CD4-positive, alpha-beta T cell (primary cell): ENCODE measurements at regions not wholly inside any gene's neighbourhood (a gene's known extent, or its start where the extent isn't known, plus 50 kb on each side); places are given as distances from the start of the nearest gene placed in this dataset.

Source experiments
- ATAC-seq: fragments of 200-7000 bp; cut with Tn5 transposase; one replicate; pipeline ENCODE4 v1.10.0; 2022; ENCODE audit warnings: mild to moderate bottlenecking; ENCODE audit not compliant: poor library complexity
- CTCF ChIA-PET: fragments of 350-600 bp; sonication (Branson Sonifier 250); formaldehyde crosslinking; loops from one replicate; lab custom pipeline; 2021; ENCODE audit warnings: antibody characterized with exemption, inconsistent platforms; lab: Charles Lee
- POLR2A ChIA-PET: fragments of 350-600 bp; sonication (Branson Sonifier 250); formaldehyde crosslinking; loops from one replicate; lab custom pipeline; 2021; ENCODE audit warnings: antibody characterized with exemption, inconsistent platforms; lab: Charles Lee
- DNase-seq, 14 experiments: peaks; one replicate each; pipeline ENCODE4 v3.0.0-alpha.2; 2013 to 2020; ENCODE audit warnings: mixed read lengths in 2 of 14
- H3K27ac ChIP-seq, 2 donors: one replicate each; pipeline versions ENCODE4 v1.5.1 to v1.7.0; 2013; ENCODE audit warnings: low read length in 2 of 2, low read depth in 1 of 2, mild to moderate bottlenecking in 1 of 2
- H3K27me3 ChIP-seq, 2 experiments: 1 replicate in 1 of 2; 2 replicates in 1 of 2; pipeline versions ENCODE4 v1.6.1 to v1.7.0; 2013; ENCODE audit warnings: low read length in 2 of 2, control low read depth in 1 of 2, mild to moderate bottlenecking in 1 of 2, moderate library complexity in 1 of 2; ENCODE audit not compliant: insufficient read depth in 2 of 2, control insufficient read depth in 1 of 2
- H3K36me3 ChIP-seq: one replicate; pipeline ENCODE4 v1.6.1; 2013; ENCODE audit warnings: low read length, control low read depth; ENCODE audit not compliant: insufficient read depth
- H3K4me1 ChIP-seq: one replicate; pipeline ENCODE4 v1.6.1; 2013; ENCODE audit warnings: low read length, control low read depth; ENCODE audit not compliant: insufficient read depth
- H3K4me3 ChIP-seq: one replicate; pipeline ENCODE4 v1.5.1; 2013; ENCODE audit warnings: mild to moderate bottlenecking, low read length, moderate library complexity
- H3K9me3 ChIP-seq, 2 experiments: 1 replicate in 1 of 2; 2 replicates in 1 of 2; pipeline versions ENCODE4 v1.6.1 to v1.7.0; 2013; ENCODE audit warnings: low read length in 2 of 2, mild to moderate bottlenecking in 2 of 2, control low read depth in 1 of 2, moderate library complexity in 1 of 2; ENCODE audit not compliant: control insufficient read depth in 1 of 2, insufficient read depth in 1 of 2
- H3K27ac Mint-ChIP-seq: one replicate; pipeline ENCODE4 v1.8.0; 2020; ENCODE audit warnings: mixed read lengths
- H3K27me3 Mint-ChIP-seq: one replicate; pipeline ENCODE4 v1.8.0; 2021; ENCODE audit warnings: mixed read lengths
- H3K36me3 Mint-ChIP-seq: one replicate; pipeline ENCODE4 v1.8.0; 2021; ENCODE audit warnings: low read depth, mixed read lengths
- H3K4me1 Mint-ChIP-seq: one replicate; pipeline ENCODE4 v1.8.0; 2021; ENCODE audit warnings: low read depth, mixed read lengths
- H3K4me3 Mint-ChIP-seq: one replicate; pipeline ENCODE4 v1.8.0; 2020; ENCODE audit warnings: mild to moderate bottlenecking, mixed read lengths
- H3K9me3 Mint-ChIP-seq: one replicate; pipeline ENCODE4 v1.8.0; 2020; ENCODE audit warnings: mixed read lengths
- CTCF ChIP-seq: fragments of 200-600 bp; IDR thresholded peaks from one replicate; pipeline ENCODE4 v1.8.0; 2022; ENCODE audit warnings: antibody characterized with exemption, mild to moderate bottlenecking
- intact Hi-C, 2 experiments: fragments of 100-400 bp; cut with DNase I in 1 of 2; cut with micrococcal nuclease in 1 of 2; formaldehyde crosslinking; loops; one replicate each; pipeline versions ENCODE4 v1.15.1 to v1.9.0; 2023 to 2025; cut with DNase I, micrococcal nuclease

- Histone ChIP-seq H3K36me3 (no peaks in the 10 kb centered on the region), H3K9me3 (no peaks in the 10 kb centered on the region), H3K4me1 (no peaks in the 10 kb centered on the region), H3K4me3 (no peak overlapping the region), H3K27ac (no peak overlapping the region), H3K27me3 (no peaks in the 10 kb centered on the region)
- no peak for ATAC-seq
- H3K4me3 Mint-ChIP-seq, result no peak overlapping the region
- intact Hi-C loops, result no loop called here
- no peaks in the 10 kb centered on the region for H3K36me3 Mint-ChIP-seq
- POLR2A ChIA-PET, result no interaction called here
- H3K9me3 Mint-ChIP-seq, result no peaks in the 10 kb centered on the region
- no peak overlapping the region for H3K27ac Mint-ChIP-seq
- peaks cover 18% of the 10 kb centered on the region for H3K27me3 Mint-ChIP-seq
- no peaks in the 10 kb centered on the region for H3K4me1 Mint-ChIP-seq
- CTCF ChIA-PET, result no interaction called here
- no peak for DNase-seq
- no peak for TF ChIP-seq CTCF
Measured at GRCh38 chr7:36072620-36073019, 80.4 kb upstream of the EEPD1 start.

- Mint-ChIP-seq H3K4me1 (no peaks in the 10 kb centered on the region), H3K27me3 (peaks cover 11% of the 10 kb centered on the region), H3K36me3 (no peaks in the 10 kb centered on the region), H3K9me3 (no peaks in the 10 kb centered on the region), H3K4me3 (no peak overlapping the region), H3K27ac (no peak overlapping the region)
- ATAC-seq, result no peak
- Histone ChIP-seq H3K27ac (no peak overlapping the region), H3K4me3 (no peak overlapping the region), H3K4me1 (no peaks in the 10 kb centered on the region), H3K27me3 (no peaks in the 10 kb centered on the region), H3K36me3 (no peaks in the 10 kb centered on the region), H3K9me3 (no peaks in the 10 kb centered on the region)
- ChIA-PET CTCF (no interaction called here), POLR2A (no interaction called here)
- intact Hi-C loops, result no loop called here
- DNase-seq, result no peak
- TF ChIP-seq CTCF, result no peak
Measured at GRCh38 chr7:36075561-36075960, 77.5 kb upstream of the EEPD1 start.

- no peaks in the 10 kb centered on the region for H3K9me3 Mint-ChIP-seq
- H3K27ac Mint-ChIP-seq, result no peak overlapping the region
- no peak for TF ChIP-seq CTCF
Measured at GRCh38 chr7:36076074-36076473, 77.0 kb upstream of the EEPD1 start.

More at GRCh38 chr7:36076074-36076473, 77.0 kb upstream of the EEPD1 start:
- Histone ChIP-seq H3K4me1 (no peaks in the 10 kb centered on the region), H3K27ac (no peak overlapping the region), H3K9me3 (no peaks in the 10 kb centered on the region), H3K36me3 (no peaks in the 10 kb centered on the region), H3K4me3 (no peak overlapping the region), H3K27me3 (no peaks in the 10 kb centered on the region)
- Mint-ChIP-seq H3K36me3 (no peaks in the 10 kb centered on the region), H3K4me3 (no peak overlapping the region), H3K4me1 (no peaks in the 10 kb centered on the region), H3K27me3 (peaks cover 11% of the 10 kb centered on the region)
- DNase-seq (no peak), ATAC-seq (no peak)
- intact Hi-C loops, result no loop called here
- POLR2A ChIA-PET, result no interaction called here
- CTCF ChIA-PET, result no interaction called here
